OCI-LY7 (cell line): ENCODE measurements at regions not wholly inside any gene's neighbourhood (a gene's known extent, or its start where the extent isn't known, plus 50 kb on each side); places are given as distances from the start of the nearest gene placed in this dataset.

Source experiments
- BruUV-seq: library from RNA; stranded (reverse); fragments of 400-500 nt; replicated peaks from 2 replicates; lab custom pipeline; 2021; lab: Mats Ljungman, UMichigan
- CTCF ChIA-PET: fragments of 300-600 bp; sonication (Branson Sonifier 250); formaldehyde crosslinking; loops from one replicate; lab custom pipeline; 2022; ENCODE audit warnings: antibody characterized with exemption; ENCODE audit not compliant: unreplicated experiment; lab: Charles Lee
- POLR2A ChIA-PET: fragments of 300-600 bp; sonication (Branson Sonifier 250); formaldehyde crosslinking; loops from one replicate; lab custom pipeline; 2022; ENCODE audit warnings: antibody characterized with exemption; lab: Charles Lee
- DNase-seq: peaks from one replicate; pipeline ENCODE4 v3.0.0-alpha.2; 2015; ENCODE audit warnings: low spot score
- H2AFZ ChIP-seq: fragments of 200-600 bp; sonication (generic), shearing (Covaris generic); 2 replicates; pipeline ENCODE4 v1.6.1; 2014; ENCODE audit warnings: mild to moderate bottlenecking, antibody characterized with exemption, low read length, moderate library complexity
- H3K27ac ChIP-seq: fragments of 200-600 bp; sonication (generic); 2 replicates; pipeline ENCODE4 v1.5.1; 2014; ENCODE audit warnings: mixed run types, low read depth, mild to moderate bottlenecking, moderate library complexity, low read length, inconsistent platforms; ENCODE audit not compliant: poor library complexity, severe bottlenecking
- H3K36me3 ChIP-seq: fragments of 200-600 bp; sonication (generic); 2 replicates; pipeline ENCODE4 v1.6.1; 2014; ENCODE audit warnings: mild to moderate bottlenecking, antibody characterized with exemption, low read length, moderate library complexity, mixed read lengths; ENCODE audit not compliant: insufficient read depth
- H3K4me1 ChIP-seq: fragments of 200-600 bp; sonication (generic); 2 replicates; pipeline ENCODE4 v1.5.1; 2014; ENCODE audit warnings: mild to moderate bottlenecking, low read length; ENCODE audit not compliant: insufficient read depth, poor library complexity, severe bottlenecking
- H3K4me2 ChIP-seq: fragments of 200-600 bp; sonication (generic); 2 replicates; pipeline ENCODE4 v1.6.1; 2014; ENCODE audit warnings: mild to moderate bottlenecking, low read length
- H3K4me3 ChIP-seq: fragments of 200-600 bp; sonication (generic); 2 replicates; pipeline ENCODE4 v1.5.1; 2014; ENCODE audit warnings: mild to moderate bottlenecking, low read depth, low read length; ENCODE audit not compliant: poor library complexity, severe bottlenecking
- H3K79me2 ChIP-seq: fragments of 200-600 bp; sonication (generic); 2 replicates; pipeline ENCODE4 v1.6.1; 2016; ENCODE audit warnings: low read depth, mild to moderate bottlenecking, low read length, moderate library complexity, mixed read lengths; ENCODE audit not compliant: insufficient read depth
- H3K9me2 ChIP-seq: fragments of 200-600 bp; sonication (generic); 2 replicates; pipeline ENCODE4 v1.6.1; 2016; ENCODE audit warnings: mild to moderate bottlenecking, low read length, mixed read lengths; ENCODE audit not compliant: insufficient read depth
- H3K9me3 ChIP-seq: fragments of 200-600 bp; sonication (generic); 2 replicates; pipeline ENCODE4 v1.6.1; 2014; ENCODE audit warnings: mild to moderate bottlenecking, mixed run types, low read length, mixed read lengths
- H4K20me1 ChIP-seq: fragments of 200-600 bp; sonication (generic); 2 replicates; pipeline ENCODE4 v1.6.1; 2014; ENCODE audit warnings: mild to moderate bottlenecking, antibody characterized with exemption, low read length, moderate library complexity, mixed read lengths; ENCODE audit not compliant: insufficient read depth
- EZH2phosphoT487 ChIP-seq: fragments of 200-600 bp; sonication (generic); IDR thresholded peaks from 2 replicates; pipeline ENCODE4 v1.6.1; 2018; ENCODE audit warnings: low read depth, borderline replicate concordance, mild to moderate bottlenecking, mixed run types, antibody characterized with exemption, low read length, moderate library complexity, mixed read lengths
- intact Hi-C: fragments of 100-400 bp; cut with micrococcal nuclease; formaldehyde crosslinking; loops from one replicate; pipeline ENCODE4 v1.10.0; 2022; ENCODE audit not compliant: unreplicated experiment
- TF ChIP-seq, protein P1 (sequence below): fragments of 200-600 bp; sonication (generic); conservative IDR thresholded peaks from 2 replicates; pipeline ENCODE4 v1.5.1; 2014; ENCODE audit warnings: mild to moderate bottlenecking, antibody characterized with exemption, low read length, moderate library complexity, mixed read lengths

DNA sequence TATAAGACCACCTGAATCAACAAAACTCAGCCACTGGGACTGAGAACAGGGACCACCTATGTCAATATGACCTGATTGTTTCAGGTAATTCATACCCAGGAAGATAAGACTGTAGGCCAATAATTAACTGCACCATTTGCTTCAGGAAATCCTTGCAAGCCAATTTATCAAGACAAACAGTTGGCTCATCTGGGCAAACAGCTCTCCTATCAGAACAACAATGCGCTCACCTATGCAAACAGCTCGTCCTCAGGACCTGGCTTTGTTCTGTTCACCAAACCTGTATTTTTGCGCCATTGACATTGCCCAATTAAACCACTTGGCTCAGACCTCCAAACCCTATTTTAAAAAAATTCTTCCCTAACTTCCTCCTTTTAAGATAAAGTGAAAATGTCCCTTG lies 92.3 kb upstream of the MARCHF11 start:
- Histone ChIP-seq H3K79me2 (no peaks in the 10 kb centered on the region), H2AFZ (no peak overlapping the region), H3K36me3 (no peaks in the 10 kb centered on the region), H3K4me1 (no peaks in the 10 kb centered on the region), H4K20me1 (no peaks in the 10 kb centered on the region), H3K27ac (no peak overlapping the region), H3K9me2 (no peaks in the 10 kb centered on the region), H3K4me3 (no peak overlapping the region), H3K9me3 (no peaks in the 10 kb centered on the region), H3K4me2 (no peak overlapping the region)
- ChIA-PET CTCF (no interaction called here), POLR2A (no interaction called here)
- intact Hi-C loops: no loop called here
- TF ChIP-seq, protein P1, sequence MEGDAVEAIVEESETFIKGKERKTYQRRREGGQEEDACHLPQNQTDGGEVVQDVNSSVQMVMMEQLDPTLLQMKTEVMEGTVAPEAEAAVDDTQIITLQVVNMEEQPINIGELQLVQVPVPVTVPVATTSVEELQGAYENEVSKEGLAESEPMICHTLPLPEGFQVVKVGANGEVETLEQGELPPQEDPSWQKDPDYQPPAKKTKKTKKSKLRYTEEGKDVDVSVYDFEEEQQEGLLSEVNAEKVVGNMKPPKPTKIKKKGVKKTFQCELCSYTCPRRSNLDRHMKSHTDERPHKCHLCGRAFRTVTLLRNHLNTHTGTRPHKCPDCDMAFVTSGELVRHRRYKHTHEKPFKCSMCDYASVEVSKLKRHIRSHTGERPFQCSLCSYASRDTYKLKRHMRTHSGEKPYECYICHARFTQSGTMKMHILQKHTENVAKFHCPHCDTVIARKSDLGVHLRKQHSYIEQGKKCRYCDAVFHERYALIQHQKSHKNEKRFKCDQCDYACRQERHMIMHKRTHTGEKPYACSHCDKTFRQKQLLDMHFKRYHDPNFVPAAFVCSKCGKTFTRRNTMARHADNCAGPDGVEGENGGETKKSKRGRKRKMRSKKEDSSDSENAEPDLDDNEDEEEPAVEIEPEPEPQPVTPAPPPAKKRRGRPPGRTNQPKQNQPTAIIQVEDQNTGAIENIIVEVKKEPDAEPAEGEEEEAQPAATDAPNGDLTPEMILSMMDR: no peak
- TF ChIP-seq EZH2phosphoT487: no peak
- no TSS peak for BruUV-seq
- no peak for DNase-seq

DNA sequence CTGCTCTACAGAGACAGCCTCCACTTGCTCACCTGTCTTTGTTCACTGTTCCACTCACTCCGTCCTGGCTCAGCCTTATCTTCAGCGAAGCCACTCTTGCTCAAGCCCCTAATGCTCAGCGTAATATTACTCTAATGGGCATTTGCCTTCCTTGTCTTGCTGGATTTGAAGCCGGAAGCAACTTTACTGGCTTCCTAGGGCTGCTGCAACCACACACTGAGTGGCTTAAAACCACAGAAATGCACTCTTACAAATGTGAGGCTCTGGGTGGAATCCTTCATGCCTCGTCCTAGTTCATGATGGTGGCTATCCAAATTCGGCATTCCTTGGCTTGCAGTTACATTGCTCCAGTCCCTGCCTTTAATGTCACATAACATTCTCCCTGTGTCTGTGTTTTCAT lies 85.5 kb upstream of the MARCHF11 start:
- no peak for DNase-seq
- intact Hi-C loops: no loop called here
- no peak for TF ChIP-seq EZH2phosphoT487
- TF ChIP-seq, protein P1: no peak
- ChIA-PET POLR2A (no interaction called here), CTCF (no interaction called here)
- H4K20me1 ChIP-seq: no peaks in the 10 kb centered on the region
- BruUV-seq: no TSS peak
- H3K27ac ChIP-seq: no peak overlapping the region
- H3K4me3 ChIP-seq: no peak overlapping the region
- no peaks in the 10 kb centered on the region for H3K9me2 ChIP-seq
- no peaks in the 10 kb centered on the region for H3K79me2 ChIP-seq
- no peaks in the 10 kb centered on the region for H3K36me3 ChIP-seq
- no peaks in the 10 kb centered on the region for H3K4me1 ChIP-seq
- H2AFZ ChIP-seq: no peak overlapping the region
- H3K9me3 ChIP-seq: no peaks in the 10 kb centered on the region
- H3K4me2 ChIP-seq: no peak overlapping the region

DNA sequence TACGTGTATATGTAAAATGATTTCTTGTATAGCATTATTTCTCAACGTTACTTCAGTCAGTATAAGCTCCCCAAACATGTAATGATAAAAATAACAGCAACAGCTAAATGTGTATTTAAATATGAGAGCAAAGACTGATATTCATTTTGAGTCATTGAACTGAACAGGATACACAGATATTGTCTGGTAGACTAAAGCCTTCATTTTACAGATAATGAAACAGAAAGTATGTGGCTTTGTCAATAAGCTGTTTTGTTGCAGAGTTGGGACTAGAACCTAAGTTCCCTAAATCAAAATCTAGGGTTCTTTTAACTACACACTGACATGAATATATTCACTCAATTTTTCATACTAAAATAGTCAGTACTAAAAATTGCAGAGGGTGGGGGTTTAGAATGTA lies 80.4 kb upstream of the MARCHF11 start:
- ChIA-PET CTCF (no interaction called here), POLR2A (interaction anchor here (0.7 kb wide), 1 partner anchor 1254 kb away, joined by 5 read pairs; no protein-coding TSS in a partner anchor)
- H4K20me1 ChIP-seq: no peaks in the 10 kb centered on the region
- intact Hi-C loops: no loop called here
- H3K4me1 ChIP-seq: no peaks in the 10 kb centered on the region
- H2AFZ ChIP-seq: no peak overlapping the region
- no peak overlapping the region for H3K27ac ChIP-seq
- TF ChIP-seq EZH2phosphoT487: no peak
- TF ChIP-seq, protein P1: no peak
- no TSS peak for BruUV-seq
- no peaks in the 10 kb centered on the region for H3K79me2 ChIP-seq
- no peak overlapping the region for H3K4me2 ChIP-seq
- no peak for DNase-seq
- no peaks in the 10 kb centered on the region for H3K9me3 ChIP-seq
- H3K4me3 ChIP-seq: no peak overlapping the region
- H3K9me2 ChIP-seq: no peaks in the 10 kb centered on the region
- H3K36me3 ChIP-seq: no peaks in the 10 kb centered on the region
